Spleen (tissue), 11 donors: ENCODE measurements at regions not wholly inside any gene's neighbourhood (a gene's known extent, or its start where the extent isn't known, plus 50 kb on each side); places are given as distances from the start of the nearest gene placed in this dataset.

Experiments used
- DNase-seq: peaks from one replicate; pipeline ENCODE4 v3.0.0-alpha.2; 2020
- H3K27ac ChIP-seq, 8 donors: fragments of 200-600 bp; sonication (generic) in 7 of 8; 1 replicate in 4 of 8; 2 replicates in 4 of 8; pipeline versions ENCODE4 v1.5.0 to v1.8.0; 2016 to 2021; ENCODE audit warnings: inconsistent platforms in 4 of 8, mild to moderate bottlenecking in 4 of 8, moderate library complexity in 1 of 8
- H3K27me3 ChIP-seq, 7 donors: fragments of 200-600 bp; sonication (generic) in 6 of 7; replicated peaks in 1 of 7; 1 replicate in 4 of 7; 2 replicates in 3 of 7; pipeline versions ENCODE4 v1.5.0 to v1.8.0; 2016 to 2021; ENCODE audit warnings: inconsistent platforms in 3 of 7, mild to moderate bottlenecking in 1 of 7
- H3K36me3 ChIP-seq, 6 donors: fragments of 200-600 bp; sonication (generic) in 5 of 6; 1 replicate in 4 of 6; 2 replicates in 2 of 6; pipeline versions ENCODE4 v1.5.0 to v1.8.0; 2016 to 2021; ENCODE audit warnings: inconsistent platforms in 2 of 6
- H3K4me1 ChIP-seq, 6 donors: fragments of 200-600 bp; sonication (generic) in 5 of 6; 1 replicate in 3 of 6; 2 replicates in 3 of 6; pipeline versions ENCODE4 v1.5.0 to v1.8.0; 2016 to 2021; ENCODE audit warnings: inconsistent platforms in 3 of 6
- H3K4me3 ChIP-seq, 8 donors: fragments of 200-600 bp; sonication (generic) in 7 of 8; 1 replicate in 4 of 8; 2 replicates in 4 of 8; pipeline versions ENCODE4 v1.5.0 to v1.8.0; 2016 to 2021; ENCODE audit warnings: inconsistent platforms in 4 of 8, mild to moderate bottlenecking in 4 of 8, moderate library complexity in 2 of 8
- H3K9me3 ChIP-seq, 8 donors: fragments of 200-600 bp; sonication (generic) in 7 of 8; 1 replicate in 4 of 8; 2 replicates in 4 of 8; pipeline versions ENCODE4 v1.5.0 to v1.8.0; 2016 to 2021; ENCODE audit warnings: inconsistent platforms in 4 of 8
- POLR2A ChIP-seq, 3 donors: fragments of 450-650 bp; IDR thresholded peaks; one replicate each; pipeline ENCODE4 v1.5.1; 2017; ENCODE audit warnings: antibody characterized with exemption in 3 of 3, mild to moderate bottlenecking in 1 of 3
- POLR2AphosphoS5 ChIP-seq, 3 donors: sonication (generic); formaldehyde crosslinking; IDR thresholded peaks; one replicate each; pipeline ENCODE4 v1.5.1; 2017; ENCODE audit warnings: antibody characterized with exemption in 3 of 3
- WGBS, 5 donors: extraction: QIAGEN DNeasy Blood & Tissue Kit in 3 of 5; methylation state at CpG; one replicate each; pipeline versions ENCODE4 v1.1.5 to v1.1.7; 2013 to 2018; 5-methylcytosine and 5-hydroxymethylcytosine counted together
- intact Hi-C: fragments of 100-400 bp; cut with DNase I; formaldehyde crosslinking; loops from one replicate; pipeline ENCODE4 v1.15.0; 2023; ENCODE audit warnings: low total_unique reads
- small RNA-seq, 4 donors: library from RNA; depleted of rRNA; stranded (forward); fragments of <200 nt; gene quantifications; one replicate each; pipeline ENCODE3, GENCODE V24; 2016
- TF ChIP-seq, protein P1 (sequence below), 11 experiments: fragments of 200-600 bp in 7 of 11; fragments of 450-650 bp in 4 of 11; sonication (generic) in 4 of 11; IDR thresholded peaks in 8 of 11; conservative IDR thresholded peaks in 3 of 11; 1 replicate in 7 of 11; 2 replicates in 4 of 11; pipeline versions ENCODE4 v1.4.0 to v1.8.0; 2016 to 2021; ENCODE audit warnings: antibody characterized with exemption in 11 of 11, inconsistent platforms in 4 of 11, mild to moderate bottlenecking in 1 of 11
- donor health status: healthy with polysubstance abuse.
- donor health status: DM: no; HTN: no; CAD: no; lungs with moderate emphysema.
- donor health status: DM: no; HTN: no; CAD: no.
- donor health status: Bipolar disorder and iron deficiency.
- donor health status: healthy.
- donor health status: DM: no; HTN: no; CAD: no.
- donor health status: DM: yes; HTN: yes; CAD: no.

- H3K9me3 ChIP-seq: peaks cover 0 to 15% (median 0%) of the 10 kb centered on the region in 8 donors
- intact Hi-C loops: no loop called here
- WGBS, 5 donors: 39 to 49% (median 45%) methylated on average over 6 to 7 of the region's 7 CpGs
- DNase-seq: peak; percentile 87
- H3K27me3 ChIP-seq: peaks cover 0 to 7% (median 0%) of the 10 kb centered on the region in 7 donors
- H3K4me1 ChIP-seq: peaks cover 0 to 31% (median 10%) of the 10 kb centered on the region in 6 donors
- peak overlapping the region in 1 of 8 donors; percentile 16 for H3K27ac ChIP-seq
- TF ChIP-seq POLR2AphosphoS5 (IDR thresholded peaks at IDR 0.05) (no peak), POLR2A (IDR thresholded peaks at IDR 0.05) (no peak)
- TF ChIP-seq, protein P1, sequence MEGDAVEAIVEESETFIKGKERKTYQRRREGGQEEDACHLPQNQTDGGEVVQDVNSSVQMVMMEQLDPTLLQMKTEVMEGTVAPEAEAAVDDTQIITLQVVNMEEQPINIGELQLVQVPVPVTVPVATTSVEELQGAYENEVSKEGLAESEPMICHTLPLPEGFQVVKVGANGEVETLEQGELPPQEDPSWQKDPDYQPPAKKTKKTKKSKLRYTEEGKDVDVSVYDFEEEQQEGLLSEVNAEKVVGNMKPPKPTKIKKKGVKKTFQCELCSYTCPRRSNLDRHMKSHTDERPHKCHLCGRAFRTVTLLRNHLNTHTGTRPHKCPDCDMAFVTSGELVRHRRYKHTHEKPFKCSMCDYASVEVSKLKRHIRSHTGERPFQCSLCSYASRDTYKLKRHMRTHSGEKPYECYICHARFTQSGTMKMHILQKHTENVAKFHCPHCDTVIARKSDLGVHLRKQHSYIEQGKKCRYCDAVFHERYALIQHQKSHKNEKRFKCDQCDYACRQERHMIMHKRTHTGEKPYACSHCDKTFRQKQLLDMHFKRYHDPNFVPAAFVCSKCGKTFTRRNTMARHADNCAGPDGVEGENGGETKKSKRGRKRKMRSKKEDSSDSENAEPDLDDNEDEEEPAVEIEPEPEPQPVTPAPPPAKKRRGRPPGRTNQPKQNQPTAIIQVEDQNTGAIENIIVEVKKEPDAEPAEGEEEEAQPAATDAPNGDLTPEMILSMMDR (IDR thresholded peaks at IDR 0.05 in 8 of 11, conservative IDR thresholded peaks at IDR 0.05 in 3 of 11): peak in 10 of 11 experiments; percentile 27 to 68 (median 56)
- no peaks in the 10 kb centered on the region for H3K36me3 ChIP-seq
- no peak overlapping the region for H3K4me3 ChIP-seq
Observed at GRCh38 chr22:22431271-22432220, 77.0 kb downstream of the ZNF280B start.

GRCh38 chr22:22432479-22432878 is 76.1 kb downstream of the ZNF280B start:
- intact Hi-C loops: no loop called here
- Histone ChIP-seq H3K27ac (no peak overlapping the region), H3K36me3 (no peaks in the 10 kb centered on the region), H3K4me1 (peaks cover 0 to 22% (median 4%) of the 10 kb centered on the region in 6 donors), H3K27me3 (peaks cover 0 to 12% (median 0%) of the 10 kb centered on the region in 7 donors), H3K4me3 (no peak overlapping the region), H3K9me3 (peaks cover 0 to 15% (median 0%) of the 10 kb centered on the region in 8 donors)
- 35 to 73% (median 67%) methylated on average over 1 of the region's 1 CpG; no CpG with 5 or more reads in 1 of the 5 donors for WGBS, 5 donors
- no peak for TF ChIP-seq POLR2A (IDR thresholded peaks at IDR 0.05)
- DNase-seq: no peak

GRCh38 chr22:22432937-22433336 is 75.6 kb downstream of the ZNF280B start:
- H3K27ac ChIP-seq: no peak overlapping the region
- TF ChIP-seq POLR2A (IDR thresholded peaks at IDR 0.05) (no peak), POLR2AphosphoS5 (IDR thresholded peaks at IDR 0.05) (no peak)
- TF ChIP-seq, protein P1 (IDR thresholded peaks at IDR 0.05 in 8 of 11, conservative IDR thresholded peaks at IDR 0.05 in 3 of 11): no peak
- H3K9me3 ChIP-seq: peaks cover 0 to 15% (median 0%) of the 10 kb centered on the region in 8 donors
- DNase-seq: no peak
- H3K27me3 ChIP-seq: peaks cover 0 to 17% (median 0%) of the 10 kb centered on the region in 7 donors
- no peaks in the 10 kb centered on the region for H3K36me3 ChIP-seq
- no peak overlapping the region for H3K4me3 ChIP-seq
- WGBS, 5 donors: 88 to 96% (median 91%) methylated on average over 3 of the region's 3 CpGs
- intact Hi-C loops: no loop called here
- peaks cover 0 to 18% (median 3%) of the 10 kb centered on the region in 6 donors for H3K4me1 ChIP-seq

DNA sequence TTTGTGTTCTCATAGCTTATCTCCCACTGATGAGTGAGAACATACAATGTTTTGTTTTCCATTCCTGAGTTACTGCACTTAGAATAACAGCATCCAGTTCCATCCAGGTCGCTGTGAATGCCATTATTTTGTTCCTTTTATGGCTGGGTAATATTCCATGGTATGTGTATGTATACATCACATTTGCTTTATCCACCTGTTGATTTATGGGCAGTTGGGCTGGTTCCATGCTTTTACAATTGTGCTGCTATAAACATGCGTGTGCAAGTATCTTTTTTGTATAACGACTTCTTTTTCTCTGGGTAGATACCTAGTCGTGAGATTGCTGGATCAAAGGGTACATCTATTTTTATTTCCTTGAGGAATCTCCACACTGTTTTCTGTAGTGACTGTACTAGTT is 74.8 kb downstream of the ZNF280B start:
- Histone ChIP-seq H3K9me3 (peaks cover 0 to 15% (median 0%) of the 10 kb centered on the region in 8 donors), H3K27ac (no peak overlapping the region), H3K4me1 (peaks cover 0 to 18% (median 3%) of the 10 kb centered on the region in 6 donors), H3K27me3 (peaks cover 0 to 21% (median 0%) of the 10 kb centered on the region in 7 donors), H3K36me3 (no peaks in the 10 kb centered on the region), H3K4me3 (no peak overlapping the region)
- no peak for DNase-seq
- WGBS, 5 donors: 62 to 72% (median 70%) methylated on average over 4 of the region's 4 CpGs
- TF ChIP-seq POLR2A (IDR thresholded peaks at IDR 0.05) (no peak), POLR2AphosphoS5 (IDR thresholded peaks at IDR 0.05) (no peak)
- TF ChIP-seq, protein P1 (IDR thresholded peaks at IDR 0.05 in 8 of 11, conservative IDR thresholded peaks at IDR 0.05 in 3 of 11): no peak
- intact Hi-C loops: no loop called here

Small RNA genes lying in the stretch of these regions (small RNA-seq; reads per million reads assigned to genes)
- gene AC245291.3 (0 reads per million in 4 donors), gene IGLVVII-41-1 (0 reads per million in 4 donors)
